ENCODE measurements at regions not wholly inside any gene's neighbourhood (a gene's known extent, or its start where the extent isn't known, plus 50 kb on each side); places are given as distances from the start of the nearest gene placed in this dataset.
"Not testable (repeated sequence)": the region's sequence is repeated elsewhere in the genome, so short reads cannot be mapped to it uniquely, and the experiment has no call there.

DNA sequence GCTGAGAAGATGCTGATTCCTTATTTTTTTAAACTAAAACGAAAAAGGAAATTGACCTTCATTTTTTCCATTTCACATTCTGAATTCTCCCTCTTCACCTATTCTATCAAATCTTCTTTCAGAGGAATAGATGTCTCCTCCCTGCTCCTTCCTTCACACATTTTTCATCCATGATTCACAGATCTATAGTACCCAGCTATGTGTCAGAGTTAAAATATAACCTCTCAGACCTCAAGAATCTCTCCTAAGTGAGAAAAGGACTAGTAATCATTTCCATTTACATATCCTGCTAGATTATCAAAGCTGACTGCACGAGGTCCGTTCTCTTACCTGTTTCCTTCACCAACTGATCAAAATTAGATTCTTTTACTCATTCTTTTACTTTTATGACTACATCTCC lies 1297.6 kb upstream of the ALCAM start:
- no peak for DNase-seq

DNA sequence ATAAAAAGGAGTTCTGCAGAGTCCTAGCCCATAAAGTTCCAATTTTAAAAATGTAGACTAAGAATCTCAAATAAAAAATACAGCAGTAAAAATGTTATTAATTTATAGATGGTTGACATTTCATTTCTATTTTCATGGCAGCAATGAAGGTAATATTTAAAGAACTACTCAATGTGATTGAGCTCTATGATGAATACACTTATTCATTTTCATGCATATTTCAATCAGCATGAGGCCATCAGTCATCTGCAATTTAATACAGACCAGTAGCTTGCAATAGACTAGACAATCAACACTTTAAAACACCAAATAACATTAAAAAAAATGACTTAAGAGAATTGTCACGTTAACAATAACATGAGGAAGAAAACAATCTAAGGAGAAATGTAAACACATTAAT lies 1295.8 kb upstream of the ALCAM start:
- DNase-seq = no peak

DNA sequence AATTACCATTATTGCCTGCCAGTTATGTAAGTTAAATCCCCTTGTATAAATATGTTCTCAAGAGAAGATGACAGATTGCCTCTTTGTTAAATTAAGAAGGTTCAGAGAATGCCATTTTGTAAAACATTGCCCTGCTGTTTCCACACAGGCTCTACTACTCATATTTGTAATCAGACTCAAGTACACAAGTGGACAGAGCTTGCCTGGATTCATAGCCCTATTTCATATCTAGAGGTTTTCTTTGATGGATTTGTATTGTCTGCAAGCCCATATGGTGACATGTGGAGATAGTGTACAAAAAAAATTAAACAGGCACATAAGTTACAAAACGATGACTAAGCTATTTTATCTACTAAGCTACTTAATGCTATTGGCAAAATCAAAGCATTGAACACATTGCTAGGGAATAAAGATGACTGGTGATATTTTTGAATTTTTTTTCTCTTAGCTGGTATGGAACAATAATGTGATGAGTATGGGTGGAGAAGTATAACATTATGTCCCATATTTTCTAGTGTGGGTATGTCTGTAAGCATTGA lies 1286.6 kb upstream of the ALCAM start:
- no peak for DNase-seq

DNA sequence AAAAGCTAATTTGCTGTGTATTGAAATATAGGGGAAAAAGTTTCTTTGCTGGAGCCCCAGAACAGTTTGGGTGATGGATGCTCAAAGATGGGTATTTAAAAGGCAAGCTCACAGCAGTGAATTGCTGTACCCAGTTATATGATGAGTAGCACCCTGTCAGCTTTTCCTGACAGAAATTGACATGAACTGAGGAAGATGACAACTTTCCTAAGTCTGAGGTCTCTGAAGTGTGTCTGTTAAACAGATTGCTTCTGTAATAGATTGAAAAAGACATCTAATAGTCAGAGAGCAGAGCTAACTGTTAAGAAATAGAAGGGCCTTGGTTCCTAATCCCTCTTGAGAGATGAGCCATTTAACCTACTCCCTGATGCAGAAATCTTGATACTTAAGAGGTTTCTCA lies 1278.0 kb upstream of the ALCAM start:
- DNase-seq = no peak

DNA sequence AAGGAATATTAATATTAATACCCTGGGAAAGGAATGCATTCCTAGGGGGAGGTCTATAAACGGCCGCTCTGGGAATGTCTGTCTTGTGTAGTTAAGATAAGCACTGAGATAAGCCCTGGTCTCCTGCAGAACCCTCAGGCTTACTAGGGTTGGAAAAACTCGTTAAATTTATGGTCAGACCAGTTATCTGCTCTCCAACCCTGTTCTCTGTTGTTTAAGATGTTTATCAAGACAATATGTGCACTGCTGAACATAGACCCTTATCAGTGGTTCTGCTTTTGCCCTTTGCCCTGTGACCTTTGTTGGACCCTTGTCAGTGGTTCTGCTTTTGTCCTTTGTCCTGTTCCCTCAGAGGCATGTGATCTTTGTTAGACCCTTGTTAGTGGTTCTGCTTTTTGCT lies 1276.7 kb upstream of the ALCAM start:
- DNase-seq = not testable (repeated sequence)

DNA sequence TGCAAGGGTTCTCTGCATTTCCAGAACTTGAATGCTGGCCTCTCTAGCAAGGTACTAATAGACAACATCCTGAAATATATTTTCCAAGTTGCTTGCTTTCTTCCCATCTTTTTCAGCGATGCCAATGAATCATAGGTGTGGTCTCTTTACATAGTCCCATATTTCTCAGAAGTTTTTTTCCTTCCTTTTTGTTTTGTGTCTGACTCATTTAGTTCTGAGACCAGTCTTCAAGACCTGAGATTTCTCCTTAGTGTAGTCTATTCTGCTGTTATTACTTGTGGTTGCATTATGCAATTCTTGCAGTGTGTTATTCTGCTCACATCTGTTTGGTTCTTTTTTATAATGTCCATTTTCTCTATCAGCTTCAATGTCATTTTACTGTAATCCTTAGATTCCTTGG lies 1265.0 kb upstream of the ALCAM start:
- DNase-seq = no peak

DNA sequence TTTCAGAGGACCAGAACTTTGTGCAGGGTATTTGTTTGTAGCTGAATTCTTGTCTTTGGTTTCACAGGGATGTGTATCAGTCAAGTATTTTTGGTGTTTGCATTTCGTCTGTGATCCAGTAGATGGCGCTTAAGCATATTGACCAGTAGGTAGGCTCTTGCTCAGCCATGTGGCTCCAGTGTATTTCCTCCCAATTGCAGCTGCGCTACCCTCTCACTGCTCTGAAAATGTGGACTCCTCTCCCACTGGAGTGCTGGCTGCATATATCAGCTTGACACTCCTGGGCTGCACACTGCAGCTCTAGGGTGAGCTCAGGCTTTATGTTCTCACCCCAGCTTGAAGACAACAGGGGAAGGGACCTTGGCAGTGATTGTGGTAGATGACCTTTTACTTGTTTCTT lies 1264.3 kb upstream of the ALCAM start:
- DNase-seq = peak; percentile 1 to 63

DNA sequence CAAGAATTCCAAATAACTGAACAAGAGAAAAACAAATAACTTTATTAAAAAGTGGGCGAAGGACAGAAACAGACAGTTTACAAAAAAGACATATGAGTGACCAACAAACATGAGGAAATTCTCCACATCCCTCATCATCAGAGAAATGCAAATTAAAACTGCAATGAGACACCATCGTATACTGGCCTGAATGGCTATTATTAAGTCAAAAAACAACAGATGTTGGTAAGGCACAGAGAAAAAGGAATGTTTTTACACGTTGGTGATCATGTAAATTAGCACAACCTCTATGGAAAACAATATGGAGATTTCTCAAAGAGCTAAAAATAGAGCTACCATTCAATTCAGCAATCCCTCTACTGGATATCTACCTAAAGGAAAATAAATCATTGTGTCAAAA lies 1260.4 kb upstream of the ALCAM start:
- DNase-seq = no peak

DNA sequence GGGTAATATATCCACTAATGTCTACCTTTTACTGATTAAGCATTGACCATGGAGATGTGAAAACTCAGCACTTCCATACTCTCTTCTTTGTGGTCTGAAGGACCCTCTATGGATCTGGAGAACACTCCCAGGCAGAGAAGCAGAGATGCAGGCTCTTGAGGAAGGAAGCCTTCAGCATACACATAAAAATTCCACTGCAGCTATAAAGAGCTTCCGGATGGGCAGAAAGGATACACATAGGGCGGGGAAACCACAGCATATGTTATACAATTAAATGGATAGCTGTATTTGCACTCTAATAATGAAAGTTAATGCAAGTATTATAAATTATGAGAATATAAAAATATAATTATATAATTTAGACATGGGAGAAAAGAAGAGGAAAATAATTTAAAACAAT lies 1258.2 kb upstream of the ALCAM start:
- no peak for DNase-seq

DNA sequence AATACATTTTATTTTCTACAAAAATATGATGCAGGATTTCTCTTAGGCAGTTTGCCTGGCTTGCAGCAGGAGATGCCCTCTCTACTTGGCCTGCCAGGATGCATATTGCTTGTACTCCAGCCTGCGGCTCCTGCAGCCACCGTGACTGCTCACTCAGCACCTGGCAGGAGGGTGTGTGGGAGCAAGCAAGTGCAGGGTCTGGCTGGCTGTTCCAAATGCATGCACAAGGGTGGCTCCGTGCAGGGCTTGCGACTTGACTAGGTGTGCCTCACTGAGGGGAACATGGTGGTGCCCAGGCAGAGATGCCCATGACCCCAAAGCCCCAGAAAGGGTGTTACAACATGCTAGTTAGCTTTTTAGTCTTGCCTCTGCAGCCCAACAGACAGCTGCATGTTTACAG lies 1240.2 kb upstream of the ALCAM start:
- no peak for DNase-seq

DNA sequence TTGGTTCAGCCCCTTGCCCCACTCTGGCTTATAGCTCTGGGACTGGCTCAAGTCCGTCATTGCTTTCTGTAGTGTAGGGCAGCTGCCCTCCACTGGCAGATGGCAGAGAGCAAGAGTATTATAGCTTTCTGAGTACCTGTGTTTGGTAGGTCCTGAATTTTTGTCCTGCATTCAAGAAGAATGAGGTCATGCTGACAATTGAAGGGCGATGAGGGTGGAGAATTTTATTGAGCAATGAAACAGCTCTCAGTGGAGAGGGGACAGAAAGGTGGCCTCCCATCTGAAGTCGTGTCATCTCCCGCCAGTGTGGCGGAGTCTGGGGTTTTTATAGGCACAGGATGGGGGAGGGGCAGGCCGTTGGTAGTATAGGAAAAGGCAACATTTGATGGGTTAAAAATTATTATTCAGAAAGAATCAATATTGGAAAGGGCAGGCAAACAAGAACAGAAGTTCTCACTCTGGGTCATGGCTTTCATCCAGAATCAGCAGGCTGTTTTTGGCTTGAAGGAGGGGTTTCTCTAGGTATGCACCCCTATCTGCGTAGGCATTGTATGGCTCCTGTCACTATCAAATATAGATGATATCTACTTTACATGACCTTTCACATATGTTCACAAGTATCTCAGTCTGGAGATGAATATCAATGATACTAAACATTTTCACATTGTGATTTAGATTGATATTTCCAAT lies 1239.7 kb upstream of the ALCAM start:
- DNase-seq = no peak

DNA sequence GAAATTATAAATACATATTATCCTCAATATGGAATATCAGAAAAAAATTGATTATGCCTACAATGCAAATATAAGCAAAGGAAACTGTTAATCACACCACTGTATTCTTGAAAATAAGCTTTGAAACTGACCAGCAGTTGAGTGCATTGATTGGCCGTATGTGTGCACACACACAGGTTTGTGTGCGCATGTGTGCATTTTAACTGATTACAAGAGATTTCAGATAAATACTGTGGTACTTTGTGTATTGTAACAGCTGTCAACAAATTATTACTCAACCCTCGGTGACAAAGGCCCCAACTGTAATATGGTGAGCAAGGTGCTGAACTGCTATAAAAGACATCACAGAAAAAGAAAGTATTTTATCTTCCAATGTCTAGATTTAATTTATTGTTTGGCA lies 1238.9 kb upstream of the ALCAM start:
- no peak for DNase-seq

DNA sequence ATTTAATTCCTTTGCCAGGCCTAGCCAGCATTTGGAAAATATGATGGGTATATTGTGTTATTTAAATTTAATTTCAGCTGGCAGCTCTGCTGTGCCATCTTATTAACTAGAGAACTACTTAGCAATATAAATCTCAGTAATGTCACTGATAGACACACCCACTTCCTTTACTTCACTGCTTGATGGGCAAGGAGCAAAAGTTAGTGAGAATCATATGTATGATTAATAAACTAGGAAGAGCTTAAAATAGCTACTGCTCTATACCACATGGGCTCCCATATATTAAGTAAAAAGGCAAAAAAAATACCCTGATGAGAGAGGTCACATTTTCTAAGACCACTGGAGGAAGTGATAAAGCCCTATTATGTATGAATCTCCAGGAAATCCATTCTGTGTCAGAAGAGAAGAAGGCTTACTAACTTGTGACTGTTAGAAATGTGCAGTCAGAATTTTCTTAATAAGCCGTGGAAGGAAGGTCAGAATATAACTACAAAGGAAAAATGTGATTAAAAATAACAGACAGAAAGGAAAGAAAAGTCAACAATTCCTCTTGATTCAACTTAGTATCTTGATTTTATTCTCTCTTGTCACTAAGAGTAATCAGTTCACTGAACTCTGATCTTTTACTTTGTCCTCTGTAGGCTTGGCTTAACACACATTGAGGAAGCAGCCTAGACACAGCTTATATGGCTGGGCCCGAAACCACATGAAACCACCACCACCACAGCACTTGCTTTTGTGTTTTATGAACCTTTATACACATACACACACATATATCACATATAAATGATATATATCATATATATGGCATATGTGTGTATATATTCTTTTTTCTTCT lies 1233.9 kb upstream of the ALCAM start:
- DNase-seq = no peak

DNA sequence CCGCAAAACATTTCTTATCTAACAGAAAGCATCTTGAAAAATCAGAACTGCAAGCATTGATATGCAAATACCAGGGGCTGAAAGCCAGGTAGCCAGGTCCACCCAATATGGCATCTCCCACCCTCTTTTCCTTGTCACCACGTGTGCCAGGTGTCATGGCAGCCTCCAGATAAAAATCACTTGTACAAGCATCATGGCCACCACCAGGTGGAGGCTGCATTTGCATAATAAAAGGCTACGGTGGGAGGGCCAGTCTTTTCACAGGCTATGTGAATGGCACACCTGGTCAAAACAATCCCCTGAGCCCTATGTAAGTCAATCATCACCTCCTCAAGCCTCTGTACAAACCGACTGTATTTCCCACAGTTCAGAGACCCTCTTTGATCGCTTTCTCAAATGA lies 1233.1 kb upstream of the ALCAM start:
- DNase-seq = no peak

DNA sequence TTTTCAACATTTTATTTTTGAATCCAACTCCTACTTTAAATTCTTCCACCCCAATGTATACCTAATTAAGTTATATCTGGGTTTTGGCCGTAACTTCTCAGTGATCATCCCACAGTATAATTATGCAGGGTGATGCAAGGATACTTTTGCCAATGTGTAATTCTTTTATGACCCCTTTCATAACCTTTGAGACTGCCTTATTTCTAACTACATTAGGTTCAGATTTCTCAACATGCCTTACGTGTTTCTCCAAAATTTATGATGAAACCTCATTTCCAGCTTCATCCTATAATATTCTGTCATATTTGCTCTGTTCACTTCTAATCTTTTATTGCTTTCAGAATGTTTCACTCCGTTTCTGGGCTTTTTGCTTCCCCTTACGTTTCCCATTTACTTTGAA lies 1229.6 kb upstream of the ALCAM start:
- DNase-seq = no peak

DNA sequence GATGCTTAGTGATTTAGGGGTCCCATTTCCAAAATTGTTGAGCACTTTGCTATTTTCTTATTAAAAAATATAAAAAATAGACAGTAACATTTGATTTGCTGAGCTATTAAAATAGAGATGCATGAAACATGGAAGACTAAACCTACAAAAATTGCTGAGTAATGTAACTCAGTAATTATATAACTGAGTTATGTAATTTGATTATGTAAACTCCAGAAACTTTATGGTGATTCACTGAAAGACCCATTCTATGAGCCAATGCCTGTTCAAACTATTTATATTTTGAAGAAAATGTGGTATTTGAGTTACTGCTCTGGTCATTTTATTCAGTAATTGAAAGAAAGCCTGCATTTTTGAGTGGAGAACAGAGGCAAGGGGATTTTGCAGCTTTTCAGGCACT lies 1221.5 kb upstream of the ALCAM start:
- no peak for DNase-seq

DNA sequence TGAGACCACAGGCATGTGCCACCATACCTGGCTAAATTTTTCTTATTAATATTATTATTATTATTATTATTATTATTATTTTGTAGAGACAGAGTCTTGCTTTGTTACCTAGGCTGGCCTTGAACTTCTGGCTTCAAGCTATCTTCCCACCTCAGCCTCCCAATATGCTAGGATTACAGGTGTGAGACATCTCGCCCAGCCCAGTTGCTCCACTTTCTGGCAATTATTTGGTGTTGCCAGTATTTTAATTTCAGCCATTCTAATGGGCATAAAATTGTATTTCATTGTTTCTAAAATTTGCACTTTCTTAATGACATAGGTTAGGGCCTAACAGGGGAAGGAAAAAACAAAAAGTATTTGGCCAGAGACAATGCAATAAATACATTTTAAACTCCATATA lies 1217.6 kb upstream of the ALCAM start:
- DNase-seq = no peak

DNA sequence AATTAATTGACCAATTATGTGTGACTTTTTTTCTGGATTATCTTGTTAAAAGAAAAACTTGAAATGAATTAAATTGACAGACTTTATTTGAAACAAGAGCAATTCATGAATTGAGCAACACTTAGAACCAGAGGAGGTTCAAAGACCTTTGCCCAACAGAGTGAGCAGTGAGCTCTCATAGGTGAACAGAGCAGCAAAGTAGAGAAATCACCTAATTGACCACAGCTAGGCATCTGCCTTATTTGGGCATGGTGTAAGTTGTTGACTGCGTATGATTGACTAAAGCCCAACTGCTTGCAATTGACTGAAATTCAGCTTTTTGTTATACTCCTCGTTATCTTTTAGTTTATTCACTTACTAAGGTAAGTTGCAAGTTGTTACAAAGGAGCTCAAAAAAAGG lies 1216.0 kb upstream of the ALCAM start:
- no peak for DNase-seq

DNA sequence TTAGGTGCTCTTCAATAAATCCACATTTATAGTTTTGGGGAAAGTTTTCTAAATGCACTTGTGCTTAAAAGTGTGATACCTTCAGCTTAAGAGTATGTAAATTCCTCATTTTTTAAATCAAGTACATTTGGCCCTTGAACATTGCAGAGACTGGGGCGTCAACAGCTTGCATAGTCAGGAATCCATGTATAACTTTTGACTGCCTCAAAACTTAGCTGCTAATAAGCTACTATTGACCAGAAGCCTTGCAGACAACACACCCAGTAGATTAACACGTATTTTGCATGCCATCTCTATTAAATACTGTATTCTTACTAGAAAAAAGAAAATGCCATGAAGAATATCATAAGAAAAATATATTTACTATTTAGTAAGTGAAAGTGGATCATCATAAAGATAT lies 1211.8 kb upstream of the ALCAM start:
- no peak for DNase-seq

DNA sequence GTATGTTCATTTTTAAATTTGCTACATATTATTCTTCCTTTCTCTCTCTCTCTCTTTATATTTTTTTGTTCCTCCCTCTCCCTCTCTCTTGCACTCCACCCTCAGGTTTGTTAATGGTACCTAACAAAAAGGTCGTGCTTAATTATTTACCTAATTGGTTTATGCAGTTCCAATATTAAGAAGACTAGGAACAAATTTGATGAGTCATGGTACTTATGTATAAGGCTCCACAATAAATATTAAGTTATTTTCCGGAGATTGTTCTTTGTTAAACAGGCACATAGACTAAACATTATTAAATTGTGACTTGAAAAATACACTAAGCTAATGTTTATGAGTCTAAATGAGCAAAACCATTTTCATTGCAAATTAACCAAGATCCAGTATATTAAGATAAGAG lies 1200.8 kb upstream of the ALCAM start:
- DNase-seq = no peak

DNA sequence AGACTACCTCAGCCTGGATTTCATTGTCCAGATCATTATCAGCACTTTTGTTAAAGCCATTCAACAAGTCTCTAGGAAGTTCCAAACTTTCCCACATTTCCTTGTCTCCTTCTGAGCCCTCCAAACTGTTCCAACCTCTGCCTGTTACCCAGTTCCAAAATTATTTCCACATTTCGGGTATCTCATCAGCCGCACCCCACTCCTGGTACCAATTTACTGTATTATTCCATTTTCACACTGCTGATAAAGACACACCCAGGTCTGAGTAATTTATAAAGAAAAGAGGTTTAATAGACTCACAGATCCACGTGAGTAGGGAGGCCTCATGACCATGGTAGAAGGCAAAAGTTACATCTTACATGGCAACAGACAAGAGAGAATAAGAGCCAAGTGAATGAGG lies 1198.3 kb upstream of the ALCAM start:
- DNase-seq = no peak

DNA sequence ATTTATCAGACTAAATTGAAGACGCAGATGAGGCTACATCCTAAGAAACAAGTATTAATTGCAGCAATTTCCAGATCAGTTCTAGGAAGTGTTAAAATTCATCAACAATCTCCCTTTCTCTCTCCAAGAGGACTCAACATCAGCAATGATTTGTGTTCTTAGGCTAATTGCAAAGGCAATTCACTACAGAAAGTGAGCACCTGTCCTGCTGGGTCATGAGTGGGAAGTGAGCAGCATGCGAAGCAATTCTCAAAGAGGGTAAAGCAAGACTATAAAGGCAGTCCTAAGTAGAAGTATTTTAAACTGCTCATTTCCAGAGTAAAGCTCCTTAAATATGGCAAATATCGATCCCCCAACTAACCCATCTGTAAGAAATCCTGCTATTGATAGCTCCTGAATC lies 1191.0 kb upstream of the ALCAM start:
- DNase-seq = no peak

DNA sequence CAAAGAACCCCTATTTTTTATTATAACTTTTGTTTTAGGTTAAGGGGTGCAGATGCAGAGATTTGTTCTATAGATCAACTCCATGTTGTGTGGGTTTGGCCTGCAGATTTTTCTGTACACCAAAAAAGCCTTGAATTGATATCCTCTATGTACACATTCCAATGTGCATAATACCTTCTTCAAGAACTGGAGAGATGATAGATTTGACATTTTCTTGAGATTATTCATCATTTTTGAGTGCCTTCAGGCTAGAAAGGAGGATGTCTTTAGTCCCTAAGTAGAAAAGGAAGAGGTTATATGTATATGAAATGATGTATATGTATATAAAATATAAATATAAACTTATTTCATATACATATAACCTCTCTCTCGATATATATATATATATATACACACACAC lies 1190.0 kb upstream of the ALCAM start:
- no peak for DNase-seq

DNA sequence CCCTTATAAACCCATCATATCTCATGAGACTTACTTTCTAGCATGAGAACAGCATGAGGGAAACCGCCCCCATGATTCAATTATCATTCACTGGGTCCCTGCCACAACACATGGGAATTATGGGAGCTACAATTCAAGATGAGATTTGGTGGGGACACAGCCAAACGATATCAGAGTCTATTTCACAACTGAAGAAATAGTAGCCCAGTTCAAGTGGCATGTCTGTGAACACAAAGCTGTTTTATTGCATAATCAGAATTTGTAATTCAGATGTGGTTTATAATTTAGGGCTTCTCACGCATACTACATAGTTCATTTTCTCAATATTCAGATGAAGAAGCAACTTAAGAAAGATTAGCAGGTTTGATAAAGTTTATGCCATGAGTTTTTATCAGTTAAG lies 1188.0 kb upstream of the ALCAM start:
- no peak for DNase-seq

DNA sequence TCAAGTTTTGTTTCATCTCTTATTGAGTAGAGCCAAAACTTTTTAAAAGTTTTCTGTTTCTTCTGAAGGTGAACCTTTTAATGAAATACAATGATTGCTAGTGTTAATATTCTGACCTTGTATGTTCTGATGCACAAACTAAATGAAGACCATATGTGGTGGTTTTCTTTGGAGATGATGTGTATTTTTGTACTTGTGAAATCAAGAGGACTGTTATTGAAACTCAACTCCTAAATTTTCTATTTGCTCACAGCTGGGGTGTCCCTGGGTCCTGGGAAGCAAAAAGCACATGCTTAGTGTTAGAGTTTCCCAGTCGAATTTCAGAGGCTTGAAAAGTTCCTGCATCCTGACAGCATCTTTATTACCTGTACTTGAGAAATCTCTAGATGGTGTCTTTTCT lies 1185.8 kb upstream of the ALCAM start:
- no peak for DNase-seq
